ENCODE measurements at regions not wholly inside any gene's neighbourhood (a gene's known extent, or its start where the extent isn't known, plus 50 kb on each side); places are given as distances from the start of the nearest gene placed in this dataset.

DNA sequence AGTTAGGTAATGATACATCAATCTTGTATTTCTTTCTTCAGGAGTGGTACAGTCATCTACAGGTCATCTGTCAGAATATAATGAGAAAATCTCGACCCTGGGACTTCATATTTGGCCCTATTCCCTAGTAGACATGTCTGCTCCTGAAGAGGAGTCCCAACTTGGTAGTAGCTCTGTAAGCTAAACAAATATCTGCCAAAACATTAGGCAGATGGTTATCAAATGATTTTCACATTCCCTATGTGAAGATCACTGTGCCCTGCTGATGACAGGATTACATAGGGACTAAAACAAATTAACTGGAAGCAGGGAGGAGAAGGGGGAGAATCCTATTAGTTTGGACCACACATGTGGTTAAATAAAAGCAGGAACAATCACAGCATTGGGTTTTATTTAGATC is 138.6 kb upstream of the NFIB start:
- H3K4me3 ChIP-seq: no peak overlapping the region
- TF ChIP-seq ZNF316 (IDR thresholded peaks at IDR 0.05) (no peak), ZBTB26 (CRISPR knock-in tag; IDR thresholded peaks at IDR 0.05) (no peak), ZFX (CRISPR knock-in tag; IDR thresholded peaks at IDR 0.05) (no peak), UBTF (IDR thresholded peaks at IDR 0.05; ENCODE audit: borderline replicate concordance in 1 of 2, low read depth in 2 of 2, low read length in 2 of 2) (no peak)
- ChIA-PET POLR2A (no interaction called here), CTCF (ENCODE audit: low intra/inter-chr PET ratio) (no interaction called here)
- 0% methylated on average over 1 of the region's 1 CpG for WGBS (ENCODE audit: insufficient coverage, low coverage, missing lambda C conversion rate)
- no peak overlapping the region for H2AFZ ChIP-seq (ENCODE audit: low read depth, low read length)
- H3K9me3 ChIP-seq (replicated peaks; ENCODE audit: control insufficient read depth, insufficient read depth, low read depth, low read length): no peaks in the 10 kb centered on the region
- H3K9ac ChIP-seq (ENCODE audit: insufficient read depth in 1 of 2, low read depth in 2 of 2, low read length in 2 of 2): no peak overlapping the region
- H3K4me1 ChIP-seq (replicated peaks in 1 of 2; ENCODE audit: control insufficient read depth in 2 of 2, insufficient read depth in 2 of 2, low read length in 2 of 2): no peaks in the 10 kb centered on the region
- DNase-seq (ENCODE audit: extremely low read depth in 1 of 4, low spot score in 3 of 4): no peak
- no peaks in the 10 kb centered on the region for H4K20me1 ChIP-seq (replicated peaks; ENCODE audit: control insufficient read depth, insufficient read depth, low read length)
- H3K4me2 ChIP-seq (ENCODE audit: insufficient read depth, low read length): no peak overlapping the region
- no peak for ATAC-seq
- no TSS peak for BruUV-seq (replicated peaks)
- H3K27ac ChIP-seq (ENCODE audit: extremely low read depth, low read depth, low read length): no peak overlapping the region
- H3K79me2 ChIP-seq (ENCODE audit: control insufficient read depth, insufficient read depth, low read length): no peaks in the 10 kb centered on the region
- in situ Hi-C loops (cut with MboI): no loop called here
- H3K9me1 ChIP-seq (ENCODE audit: control insufficient read depth, insufficient read depth, low read length): no peaks in the 10 kb centered on the region
- intact Hi-C loops (cut with micrococcal nuclease): no loop called here
- no peaks in the 10 kb centered on the region; a peak in 1 of 5 replicates for H3K27me3 ChIP-seq (ENCODE audit: control insufficient read depth in 2 of 2, insufficient read depth in 2 of 2, low read length in 2 of 2)
- H3K36me3 ChIP-seq (ENCODE audit: control insufficient read depth, insufficient read depth, low read length): no peaks in the 10 kb centered on the region
- no peak for FAIRE-seq

Data from K562 (cell line).